ENCODE measurements at regions not wholly inside any gene's neighbourhood (a gene's known extent, or its start where the extent isn't known, plus 50 kb on each side); places are given as distances from the start of the nearest gene placed in this dataset.
A peak's percentile ranks its signal among the peaks of the same experiment; 100 is the strongest.

- Histone ChIP-seq H3K4me3 (ENCODE audit: low read length in 2 of 2) (no peak overlapping the region), H3K4me1 (ENCODE audit: control insufficient read depth in 1 of 2, insufficient read depth in 2 of 2, low read length in 2 of 2) (no peaks in the 10 kb centered on the region), H3K9me3 (ENCODE audit: control insufficient read depth, low read length) (no peaks in the 10 kb centered on the region), H3K27ac (ENCODE audit: low read depth in 1 of 2, low read length in 2 of 2) (no peak overlapping the region), H3K36me3 (ENCODE audit: control insufficient read depth in 1 of 2, insufficient read depth in 2 of 2, low read length in 1 of 2) (no peaks in the 10 kb centered on the region), H3K27me3 (ENCODE audit: control insufficient read depth in 1 of 2, insufficient read depth in 2 of 2, low read length in 1 of 2) (no peaks in the 10 kb centered on the region)
- intact Hi-C loops (cut with DNase I) = no loop called here
- 76 to 87% methylated on average over 1 of the region's 1 CpG for WGBS, 2 donors
- DNase-seq (no peak), ATAC-seq (ENCODE audit: low FRiP score) (no peak)
These were observed 67.9 kb upstream of the SMNDC1 start for GRCh38 chr10:110372656-110373055.

DNA sequence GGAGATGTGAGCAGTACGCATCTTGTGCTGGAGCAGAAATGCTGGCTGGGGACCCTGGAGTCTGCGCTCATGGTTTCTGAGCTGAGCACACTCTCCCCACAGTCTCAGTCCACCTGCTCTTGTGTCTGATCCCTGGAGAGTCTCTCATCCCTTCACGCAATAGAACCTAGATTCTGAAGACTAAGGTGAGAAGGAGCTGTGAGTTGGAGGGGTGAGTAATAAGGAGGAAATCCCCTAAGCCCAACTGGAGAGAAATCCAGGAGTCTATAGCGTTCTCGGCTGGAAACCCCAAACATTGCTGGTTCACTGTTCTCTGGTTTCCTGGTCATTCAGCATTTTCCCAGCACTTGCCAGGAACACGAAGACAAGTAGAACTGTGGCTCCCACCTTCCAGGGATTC is 68.3 kb upstream of the SMNDC1 start:
- no peaks in the 10 kb centered on the region for H3K27me3 ChIP-seq (ENCODE audit: control insufficient read depth in 1 of 2, insufficient read depth in 2 of 2, low read length in 1 of 2)
- DNase-seq = no peak
- ATAC-seq (ENCODE audit: low FRiP score) = no peak
- no peaks in the 10 kb centered on the region for H3K4me1 ChIP-seq (ENCODE audit: control insufficient read depth in 1 of 2, insufficient read depth in 2 of 2, low read length in 2 of 2)
- H3K27ac ChIP-seq (ENCODE audit: low read depth in 1 of 2, low read length in 2 of 2) = no peak overlapping the region
- no peaks in the 10 kb centered on the region for H3K9me3 ChIP-seq (ENCODE audit: control insufficient read depth, low read length)
- intact Hi-C loops (cut with DNase I) = no loop called here
- 84 to 88% methylated on average over 6 of the region's 6 CpGs for WGBS, 2 donors
- H3K4me3 ChIP-seq (ENCODE audit: low read length in 2 of 2) = no peak overlapping the region
- no peaks in the 10 kb centered on the region for H3K36me3 ChIP-seq (ENCODE audit: control insufficient read depth in 1 of 2, insufficient read depth in 2 of 2, low read length in 1 of 2)

- Histone ChIP-seq H3K36me3 (ENCODE audit: control insufficient read depth in 1 of 2, insufficient read depth in 2 of 2, low read length in 1 of 2) (no peaks in the 10 kb centered on the region), H3K4me3 (ENCODE audit: low read length in 2 of 2) (no peak overlapping the region), H3K4me1 (ENCODE audit: control insufficient read depth in 1 of 2, insufficient read depth in 2 of 2, low read length in 2 of 2) (no peaks in the 10 kb centered on the region), H3K27ac (ENCODE audit: low read depth in 1 of 2, low read length in 2 of 2) (no peak overlapping the region), H3K27me3 (ENCODE audit: control insufficient read depth in 1 of 2, insufficient read depth in 2 of 2, low read length in 1 of 2) (no peaks in the 10 kb centered on the region), H3K9me3 (ENCODE audit: control insufficient read depth, low read length) (no peaks in the 10 kb centered on the region)
- intact Hi-C loops (cut with DNase I) = no loop called here
- WGBS, 2 donors = 89 to 94% methylated on average over 8 of the region's 8 CpGs
- ATAC-seq (ENCODE audit: low FRiP score) = no peak
- no peak for DNase-seq
These were observed 69.3 kb upstream of the SMNDC1 start for GRCh38 chr10:110373857-110374654.

DNA sequence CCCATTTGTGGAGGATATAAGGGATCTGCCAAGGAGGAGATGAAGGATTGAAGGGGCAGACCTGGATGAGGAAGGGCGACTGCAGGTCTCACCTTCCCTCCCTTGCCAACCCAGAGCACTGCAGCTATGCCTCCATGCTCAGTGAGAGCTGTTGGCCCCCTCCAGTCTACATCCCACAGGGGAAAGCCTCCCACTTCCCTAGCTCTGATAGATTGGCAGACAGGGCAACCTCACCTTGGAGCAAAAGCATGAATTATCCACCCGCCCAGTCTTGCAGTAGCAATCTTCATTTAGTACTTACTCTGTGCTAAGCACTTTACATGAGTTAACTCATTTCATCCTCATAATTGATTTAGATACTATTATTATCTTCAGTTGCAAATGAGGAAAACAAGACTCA is 70.4 kb upstream of the SMNDC1 start:
- DNase-seq (no peak), ATAC-seq (ENCODE audit: low FRiP score) (no peak)
- no peaks in the 10 kb centered on the region for H3K27me3 ChIP-seq (ENCODE audit: control insufficient read depth in 1 of 2, insufficient read depth in 2 of 2, low read length in 1 of 2)
- no peaks in the 10 kb centered on the region for H3K9me3 ChIP-seq (ENCODE audit: control insufficient read depth, low read length)
- intact Hi-C loops (cut with DNase I) = no loop called here
- WGBS, 2 donors = 84 to 91% methylated on average over 2 of the region's 2 CpGs
- H3K4me1 ChIP-seq (ENCODE audit: control insufficient read depth in 1 of 2, insufficient read depth in 2 of 2, low read length in 2 of 2) = no peaks in the 10 kb centered on the region
- H3K36me3 ChIP-seq (ENCODE audit: control insufficient read depth in 1 of 2, insufficient read depth in 2 of 2, low read length in 1 of 2) = no peaks in the 10 kb centered on the region
- H3K4me3 ChIP-seq (ENCODE audit: low read length in 2 of 2) = no peak overlapping the region
- no peak overlapping the region for H3K27ac ChIP-seq (ENCODE audit: low read depth in 1 of 2, low read length in 2 of 2)

DNA sequence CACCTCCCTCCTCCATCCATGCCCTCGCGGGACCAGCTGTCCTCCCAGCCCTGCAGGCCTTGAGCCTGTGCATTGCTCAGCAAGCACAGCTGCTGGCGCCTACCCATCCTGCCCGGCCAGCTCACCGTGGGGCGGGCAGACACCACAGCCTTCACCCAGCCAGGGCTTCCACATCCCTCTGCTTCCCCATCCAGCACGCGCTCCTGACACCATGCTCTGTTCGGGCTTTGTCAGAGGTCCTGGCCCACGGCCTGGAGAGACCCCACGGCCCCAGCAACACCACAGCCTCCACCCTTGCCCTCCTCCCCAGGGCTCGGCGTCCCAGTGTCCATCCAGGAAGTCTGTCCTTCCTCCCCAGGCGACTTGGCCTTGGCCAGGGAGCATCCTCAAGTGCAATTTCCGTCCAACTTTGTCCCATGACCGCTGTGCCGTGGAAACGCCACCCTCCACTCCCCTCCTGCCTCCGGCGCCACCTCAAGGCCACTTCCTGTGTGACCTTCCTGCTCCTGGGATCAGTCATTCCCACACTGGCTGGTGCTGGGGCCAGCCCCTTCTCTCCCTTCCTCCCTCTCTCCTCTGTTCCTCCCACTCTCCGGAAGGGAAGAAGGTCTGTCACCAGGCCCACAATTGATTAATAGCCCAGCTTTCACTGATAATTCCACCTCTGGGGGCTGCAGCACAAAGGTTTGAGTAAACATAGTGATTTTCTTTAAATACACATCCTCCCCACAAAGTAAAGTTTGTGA is 71.5 kb upstream of the SMNDC1 start:
- Histone ChIP-seq H3K27me3 (ENCODE audit: control insufficient read depth in 1 of 2, insufficient read depth in 2 of 2, low read length in 1 of 2) (no peaks in the 10 kb centered on the region), H3K4me3 (ENCODE audit: low read length in 2 of 2) (no peak overlapping the region), H3K27ac (ENCODE audit: low read depth in 1 of 2, low read length in 2 of 2) (no peak overlapping the region), H3K4me1 (ENCODE audit: control insufficient read depth in 1 of 2, insufficient read depth in 2 of 2, low read length in 2 of 2) (no peaks in the 10 kb centered on the region), H3K9me3 (ENCODE audit: control insufficient read depth, low read length) (no peaks in the 10 kb centered on the region), H3K36me3 (ENCODE audit: control insufficient read depth in 1 of 2, insufficient read depth in 2 of 2, low read length in 1 of 2) (no peaks in the 10 kb centered on the region)
- DNase-seq (peak; percentile 49 to 74), ATAC-seq (ENCODE audit: low FRiP score) (peak; percentile 43)
- 79 to 82% methylated on average over 21 of the region's 21 CpGs for WGBS, 2 donors
- intact Hi-C loops (cut with DNase I) = no loop called here

DNA sequence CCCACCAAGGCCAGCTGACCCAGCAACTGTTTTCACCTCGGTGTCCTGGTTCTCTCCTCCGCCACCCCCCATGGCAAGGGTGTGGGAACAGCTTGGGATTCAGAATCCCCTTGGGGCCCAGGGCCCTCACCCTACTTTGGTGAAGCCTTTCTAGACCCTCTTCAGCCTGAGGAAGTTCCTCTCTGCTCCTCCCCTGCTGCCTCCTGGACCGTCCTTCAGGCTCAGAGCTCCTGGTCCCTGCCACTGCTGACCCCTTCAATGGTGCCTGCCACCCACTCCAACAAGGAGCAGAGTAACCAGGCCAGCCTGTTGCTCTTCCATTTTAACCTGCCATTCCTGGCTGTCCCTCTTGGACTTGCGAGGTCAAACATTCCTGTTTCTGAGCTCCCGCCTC is 72.0 kb upstream of the SMNDC1 start:
- H3K4me3 ChIP-seq (ENCODE audit: low read length in 2 of 2) = no peak overlapping the region
- no peak overlapping the region for H3K27ac ChIP-seq (ENCODE audit: low read depth in 1 of 2, low read length in 2 of 2)
- no peaks in the 10 kb centered on the region for H3K36me3 ChIP-seq (ENCODE audit: control insufficient read depth in 1 of 2, insufficient read depth in 2 of 2, low read length in 1 of 2)
- intact Hi-C loops (cut with DNase I) = no loop called here
- DNase-seq (peak in 1 of 2 donors; percentile 39), ATAC-seq (ENCODE audit: low FRiP score) (no peak)
- H3K27me3 ChIP-seq (ENCODE audit: control insufficient read depth in 1 of 2, insufficient read depth in 2 of 2, low read length in 1 of 2) = no peaks in the 10 kb centered on the region
- 87 to 88% methylated on average over 5 of the region's 5 CpGs for WGBS, 2 donors
- no peaks in the 10 kb centered on the region for H3K9me3 ChIP-seq (ENCODE audit: control insufficient read depth, low read length)
- no peaks in the 10 kb centered on the region for H3K4me1 ChIP-seq (ENCODE audit: control insufficient read depth in 1 of 2, insufficient read depth in 2 of 2, low read length in 2 of 2)

DNA sequence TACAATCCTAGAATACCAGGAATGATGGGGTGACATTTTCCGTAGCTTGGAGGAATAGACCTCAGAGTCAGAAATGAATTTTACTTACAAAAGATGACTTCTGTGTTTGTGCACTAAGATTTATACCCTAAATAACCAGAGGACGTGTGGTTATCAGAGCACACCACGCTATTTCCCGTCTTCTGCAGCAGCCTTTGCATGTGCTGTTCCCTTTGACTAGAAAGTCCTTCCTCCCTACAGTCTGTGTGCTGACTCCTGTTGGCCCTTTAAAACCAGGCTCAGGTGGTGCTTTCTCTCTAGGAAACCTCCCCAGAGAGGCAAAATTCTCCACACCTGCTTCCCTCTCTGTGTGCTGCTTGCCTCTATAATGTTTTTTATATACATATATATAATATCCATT is 73.3 kb upstream of the SMNDC1 start:
- Histone ChIP-seq H3K4me1 (ENCODE audit: control insufficient read depth in 1 of 2, insufficient read depth in 2 of 2, low read length in 2 of 2) (no peaks in the 10 kb centered on the region), H3K4me3 (ENCODE audit: low read length in 2 of 2) (no peak overlapping the region), H3K9me3 (ENCODE audit: control insufficient read depth, low read length) (no peaks in the 10 kb centered on the region), H3K27ac (ENCODE audit: low read depth in 1 of 2, low read length in 2 of 2) (no peak overlapping the region), H3K27me3 (ENCODE audit: control insufficient read depth in 1 of 2, insufficient read depth in 2 of 2, low read length in 1 of 2) (no peaks in the 10 kb centered on the region), H3K36me3 (ENCODE audit: control insufficient read depth in 1 of 2, insufficient read depth in 2 of 2, low read length in 1 of 2) (no peaks in the 10 kb centered on the region)
- peak in 1 of 2 donors; percentile 9 for DNase-seq
- no peak for ATAC-seq (ENCODE audit: low FRiP score)
- intact Hi-C loops (cut with DNase I) = no loop called here
- 74 to 76% methylated on average over 4 of the region's 4 CpGs for WGBS, 2 donors

GRCh38 chr10:110378533-110379108 is 73.9 kb upstream of the SMNDC1 start:
- Histone ChIP-seq H3K27ac (ENCODE audit: low read depth in 1 of 2, low read length in 2 of 2) (no peak overlapping the region), H3K27me3 (ENCODE audit: control insufficient read depth in 1 of 2, insufficient read depth in 2 of 2, low read length in 1 of 2) (no peaks in the 10 kb centered on the region), H3K4me1 (ENCODE audit: control insufficient read depth in 1 of 2, insufficient read depth in 2 of 2, low read length in 2 of 2) (no peaks in the 10 kb centered on the region), H3K9me3 (ENCODE audit: control insufficient read depth, low read length) (no peaks in the 10 kb centered on the region), H3K36me3 (ENCODE audit: control insufficient read depth in 1 of 2, insufficient read depth in 2 of 2, low read length in 1 of 2) (no peaks in the 10 kb centered on the region), H3K4me3 (ENCODE audit: low read length in 2 of 2) (no peak overlapping the region)
- ATAC-seq (ENCODE audit: low FRiP score) (no peak), DNase-seq (peak in 1 of 2 donors; percentile 1)
- intact Hi-C loops (cut with DNase I) = no loop called here
- WGBS, 2 donors = 90 to 92% methylated on average over 6 of the region's 6 CpGs
